GM10248 (cell line): ENCODE measurements at regions not wholly inside any gene's neighbourhood (a gene's known extent, or its start where the extent isn't known, plus 50 kb on each side); places are given as distances from the start of the nearest gene placed in this dataset.

Experiments
- CTCF ChIA-PET: fragments of 300-600 bp; sonication (Branson Sonifier 250); formaldehyde crosslinking; extraction: SDS; loops from one replicate; lab custom pipeline; 2021; ENCODE audit warnings: antibody characterized with exemption; lab: Yijun Ruan, JAX
- POLR2A ChIA-PET: fragments of 350-650 bp; sonication (Branson Sonifier 250); formaldehyde crosslinking; extraction: SDS; loops from one replicate; lab custom pipeline; 2020; ENCODE audit warnings: antibody characterized with exemption; lab: Yijun Ruan, JAX
- DNase-seq: peaks from one replicate; pipeline ENCODE4 v3.0.0; 2012; ENCODE audit errors: extremely low spot score
- CTCF ChIP-seq: IDR thresholded peaks from 2 replicates; pipeline ENCODE4 v1.5.1; 2012; ENCODE audit warnings: mild to moderate bottlenecking, low read depth; ENCODE audit errors: extremely low read depth, missing control alignments, control extremely low read depth

- TF ChIP-seq CTCF: no peak
- ChIA-PET POLR2A (no interaction called here), CTCF (interaction anchor here (0.9 to 1.2 kb wide), 2 partner anchors 11 to 18 kb away, joined by 3 read pairs; no protein-coding TSS in a partner anchor)
Measured at GRCh38 chr14:94839348-94839747, 69.4 kb upstream of the GSC start.

GRCh38 chr14:94836849-94837248 lies 66.9 kb upstream of the GSC start:
- CTCF ChIA-PET: interaction anchor here (1.1 kb wide), 1 partner anchor 11 kb away, joined by 4 read pairs; no protein-coding TSS in a partner anchor
- POLR2A ChIA-PET: no interaction called here
- no peak for DNase-seq
- no peak for TF ChIP-seq CTCF

More at GRCh38 chr14:94839348-94839747, 69.4 kb upstream of the GSC start:
- DNase-seq: no peak

- DNase-seq: no peak
- ChIA-PET POLR2A (no interaction called here), CTCF (no interaction called here)
- no peak for TF ChIP-seq CTCF
Measured at GRCh38 chr14:94833633-94834032, 63.7 kb upstream of the GSC start.

- POLR2A ChIA-PET: no interaction called here
- TF ChIP-seq CTCF: no peak
- DNase-seq: no peak
- CTCF ChIA-PET: no interaction called here
Measured at GRCh38 chr14:94831085-94831484, 61.2 kb upstream of the GSC start.

- ChIA-PET POLR2A (no interaction called here), CTCF (no interaction called here)
- no peak for TF ChIP-seq CTCF
- no peak for DNase-seq
Measured at GRCh38 chr14:94827711-94828447, 58.0 kb upstream of the GSC start.

- ChIA-PET CTCF (interaction anchor here (1.8 kb wide), 1 partner anchor 10 kb away, joined by 4 read pairs; no protein-coding TSS in a partner anchor), POLR2A (no interaction called here)
- no peak for TF ChIP-seq CTCF
- DNase-seq: no peak
Measured at GRCh38 chr14:94826774-94827173, 56.9 kb upstream of the GSC start.
